ENCODE measurements at regions not wholly inside any gene's neighbourhood (a gene's known extent, or its start where the extent isn't known, plus 50 kb on each side); places are given as distances from the start of the nearest gene placed in this dataset.

DNA sequence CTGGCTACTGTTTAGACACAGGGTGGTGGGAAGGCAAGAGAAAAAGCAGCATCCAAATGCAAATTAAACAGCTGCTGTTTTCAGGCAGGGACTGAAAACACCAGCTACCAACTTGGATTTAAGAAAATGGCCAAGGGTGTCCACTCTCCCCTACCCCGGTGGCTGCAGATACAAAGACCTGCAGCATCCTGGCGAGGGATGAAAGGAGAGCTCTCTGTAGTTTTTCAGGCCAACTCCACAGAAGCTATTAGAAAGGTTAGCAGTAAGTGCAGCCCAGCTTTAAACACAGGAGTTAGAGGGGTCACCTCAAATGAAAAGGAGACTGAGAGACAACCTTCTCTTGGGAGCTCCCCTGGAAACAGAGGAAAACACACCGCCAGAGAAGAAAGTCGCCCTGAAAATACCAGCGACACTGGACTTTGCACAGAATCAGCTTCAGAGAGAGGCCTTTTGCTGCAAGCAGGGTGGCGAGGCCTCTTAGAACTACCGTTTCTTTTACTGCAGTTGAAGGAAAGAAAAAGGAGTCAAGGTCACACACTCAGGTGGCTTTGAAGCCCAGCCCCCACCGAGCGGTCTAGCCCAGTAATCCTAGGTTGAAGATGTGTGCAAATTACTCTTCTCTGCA, 74.4 kb upstream of the TIAM1 start:
- TF ChIP-seq, protein P1, sequence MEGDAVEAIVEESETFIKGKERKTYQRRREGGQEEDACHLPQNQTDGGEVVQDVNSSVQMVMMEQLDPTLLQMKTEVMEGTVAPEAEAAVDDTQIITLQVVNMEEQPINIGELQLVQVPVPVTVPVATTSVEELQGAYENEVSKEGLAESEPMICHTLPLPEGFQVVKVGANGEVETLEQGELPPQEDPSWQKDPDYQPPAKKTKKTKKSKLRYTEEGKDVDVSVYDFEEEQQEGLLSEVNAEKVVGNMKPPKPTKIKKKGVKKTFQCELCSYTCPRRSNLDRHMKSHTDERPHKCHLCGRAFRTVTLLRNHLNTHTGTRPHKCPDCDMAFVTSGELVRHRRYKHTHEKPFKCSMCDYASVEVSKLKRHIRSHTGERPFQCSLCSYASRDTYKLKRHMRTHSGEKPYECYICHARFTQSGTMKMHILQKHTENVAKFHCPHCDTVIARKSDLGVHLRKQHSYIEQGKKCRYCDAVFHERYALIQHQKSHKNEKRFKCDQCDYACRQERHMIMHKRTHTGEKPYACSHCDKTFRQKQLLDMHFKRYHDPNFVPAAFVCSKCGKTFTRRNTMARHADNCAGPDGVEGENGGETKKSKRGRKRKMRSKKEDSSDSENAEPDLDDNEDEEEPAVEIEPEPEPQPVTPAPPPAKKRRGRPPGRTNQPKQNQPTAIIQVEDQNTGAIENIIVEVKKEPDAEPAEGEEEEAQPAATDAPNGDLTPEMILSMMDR (IDR thresholded peaks at IDR 0.05; ENCODE audit: poor library complexity) = no peak
- TF ChIP-seq EZH2 (IDR thresholded peaks at IDR 0.05; ENCODE audit: borderline replicate concordance) = no peak
- no peak for TF ChIP-seq EZH2phosphoT487 (IDR thresholded peaks at IDR 0.05; ENCODE audit: low read depth, severe bottlenecking, unreplicated experiment)

All from hepatocyte (in vitro differentiated cells).